NCI-H748 treated with DMSO at 0.1 percent for 48 hours (cell line): ENCODE measurements at regions not wholly inside any gene's neighbourhood (a gene's known extent, or its start where the extent isn't known, plus 50 kb on each side); places are given as distances from the start of the nearest gene placed in this dataset.
A peak's percentile ranks its signal among the peaks of the same experiment; 100 is the strongest.

Source experiments
- DNase-seq: peaks from one replicate; lab custom pipeline; 2025; lab: John Stamatoyannopoulos, UW

DNA sequence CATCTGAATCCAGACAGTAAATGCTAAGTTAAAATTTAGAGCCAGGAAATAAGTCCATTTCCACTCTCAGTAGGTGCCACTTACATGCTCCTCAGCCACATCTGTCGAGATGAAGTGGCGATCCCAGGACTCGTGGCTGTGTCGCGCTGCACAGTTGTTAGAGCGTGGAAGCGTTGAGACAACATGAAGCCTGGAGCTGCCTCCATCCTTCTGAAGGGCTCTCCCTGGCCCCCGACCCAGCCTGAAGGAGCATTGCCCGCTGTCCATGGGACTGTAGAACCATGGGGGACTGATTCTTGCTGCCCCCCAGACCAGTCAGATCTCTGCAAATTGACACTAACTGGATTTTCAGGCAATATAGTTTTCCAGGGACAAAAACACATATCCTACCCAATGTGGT lies 58.9 kb downstream of the IRX1 start:
- no peak for DNase-seq

DNA sequence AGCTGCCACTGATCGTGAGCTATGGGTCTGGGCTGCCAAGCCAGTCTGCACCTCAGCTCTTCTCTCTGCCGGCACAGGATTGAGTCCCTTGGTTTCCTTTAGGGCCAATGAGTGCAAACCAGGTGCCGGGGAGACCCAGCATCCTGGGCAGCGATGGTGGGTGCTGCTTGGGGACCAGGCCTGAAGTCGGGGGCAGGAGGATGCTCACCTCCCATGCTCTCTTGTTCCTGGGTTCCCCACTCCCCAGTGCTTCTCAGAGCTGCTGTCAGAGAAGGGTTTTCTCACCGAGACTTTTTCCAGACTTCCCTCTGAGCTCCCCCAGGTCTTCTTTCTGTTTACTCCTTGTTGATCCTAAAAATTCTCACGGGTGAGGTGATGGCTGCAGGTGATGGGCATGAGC lies 61.2 kb downstream of the IRX1 start:
- no peak for DNase-seq

DNA sequence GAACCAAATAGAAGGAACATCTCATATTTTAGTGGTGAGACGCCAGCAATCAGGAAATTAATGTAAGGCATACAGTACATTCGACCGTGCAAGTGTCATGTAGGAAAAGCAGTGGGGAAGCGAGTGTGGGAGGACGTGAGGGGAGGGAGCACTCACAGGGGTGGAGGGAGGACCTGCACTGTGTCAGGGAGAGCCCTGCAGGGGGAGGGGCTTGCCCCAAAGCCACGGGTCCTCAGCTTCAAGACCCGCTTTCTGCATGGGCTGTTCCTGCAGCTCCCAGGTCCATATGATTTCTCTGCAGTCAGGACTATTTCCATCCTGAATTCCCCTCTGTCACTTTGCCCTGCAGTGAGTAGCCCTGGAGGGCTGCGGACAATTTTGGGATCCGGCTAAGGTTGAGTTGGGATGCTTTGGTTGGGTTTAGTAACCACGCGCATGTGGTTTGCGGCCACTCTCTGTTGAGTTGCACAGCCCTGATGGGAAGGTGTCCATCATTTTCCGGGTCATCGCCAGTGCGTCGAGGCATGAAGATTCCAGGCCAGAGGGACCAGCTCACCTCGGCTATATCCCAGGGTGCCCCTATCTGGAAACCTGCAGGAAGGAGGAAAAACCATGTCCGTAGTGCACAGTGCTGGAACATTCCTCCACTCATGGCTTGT lies 61.9 kb downstream of the IRX1 start:
- no peak for DNase-seq

DNA sequence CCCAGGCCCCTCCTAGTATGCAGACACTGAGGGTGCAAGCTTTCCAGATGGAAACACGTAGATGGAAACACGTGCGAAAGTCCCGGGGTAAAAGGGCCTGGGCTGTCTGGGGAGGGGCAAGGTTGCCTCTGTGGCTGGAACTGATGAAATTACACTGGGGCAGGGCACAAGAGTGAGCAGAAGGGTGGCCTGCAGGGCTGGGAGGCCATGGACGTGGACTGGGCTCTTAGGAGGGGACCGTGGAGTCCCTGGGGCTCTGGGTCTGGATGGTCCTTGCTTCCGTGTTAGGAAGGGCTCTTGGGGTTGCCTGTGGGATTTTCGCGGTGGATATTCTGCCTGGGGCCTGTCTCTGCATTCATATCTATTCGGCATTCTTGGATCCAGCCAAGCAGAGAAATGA lies 63.3 kb downstream of the IRX1 start:
- DNase-seq = no peak

DNA sequence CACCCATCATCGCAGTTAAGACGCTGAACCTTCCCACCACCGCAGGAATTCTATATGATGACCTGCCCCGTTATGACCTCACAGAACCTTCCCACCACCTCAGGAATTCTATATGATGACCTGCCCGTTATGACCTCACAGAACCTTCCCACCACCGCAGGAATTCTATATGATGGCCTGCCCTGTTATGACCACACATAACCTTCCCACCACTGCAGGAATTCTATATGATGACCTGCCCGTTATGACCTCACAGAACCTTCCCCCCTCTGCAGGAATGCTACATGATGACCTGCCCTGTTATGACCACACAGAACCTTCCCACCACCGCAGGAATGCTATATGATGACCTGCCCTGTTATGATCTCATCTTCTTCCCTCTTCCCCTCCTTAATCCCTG lies 64.3 kb downstream of the IRX1 start:
- DNase-seq = no peak

DNA sequence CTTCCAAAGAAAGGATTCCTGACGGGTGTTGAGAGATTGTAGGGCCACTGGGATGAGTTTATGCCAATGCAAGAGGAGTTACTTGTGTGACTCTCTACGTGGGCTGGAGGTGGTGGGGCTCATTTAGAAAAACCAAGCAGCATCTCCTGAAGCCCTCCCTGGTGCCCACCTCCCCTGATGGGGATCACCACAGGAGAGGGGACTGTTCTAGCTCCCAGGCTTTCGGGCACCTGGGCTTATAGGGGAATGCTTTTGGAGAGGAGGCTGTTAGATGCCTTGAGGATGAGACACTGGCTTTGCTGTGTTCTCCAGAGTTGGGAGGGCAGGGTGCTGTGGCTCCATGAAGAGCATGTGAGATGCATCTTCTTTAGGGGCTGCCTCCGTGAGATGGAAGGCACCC lies 65.0 kb downstream of the IRX1 start:
- DNase-seq = no peak

DNA sequence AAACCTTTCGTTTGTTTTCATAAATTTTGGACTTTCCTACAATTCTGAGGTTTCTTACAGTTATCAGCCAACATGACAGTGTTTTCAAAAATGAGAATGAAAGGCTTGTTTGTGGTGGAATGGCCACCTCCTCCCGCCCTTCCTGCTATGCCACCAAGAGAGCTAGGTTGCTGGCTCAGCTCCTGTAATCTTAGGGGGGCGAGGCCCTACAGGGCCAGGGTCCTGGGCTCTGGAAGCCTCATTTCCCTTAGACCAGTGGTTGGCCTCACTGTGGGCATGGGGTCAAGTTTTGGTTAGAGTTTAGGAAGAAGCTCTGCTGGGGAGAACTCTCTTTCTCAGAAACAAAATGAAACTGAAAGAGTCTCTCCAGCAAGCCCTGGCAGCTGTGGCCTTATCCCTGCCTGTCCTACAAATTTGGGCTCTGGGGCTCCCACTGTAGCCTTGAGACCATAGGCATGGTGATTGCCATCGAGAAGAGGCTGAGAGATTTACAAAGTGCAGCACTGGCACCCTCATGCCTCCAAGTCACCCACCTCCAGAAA lies 66.2 kb downstream of the IRX1 start:
- DNase-seq = no peak

DNA sequence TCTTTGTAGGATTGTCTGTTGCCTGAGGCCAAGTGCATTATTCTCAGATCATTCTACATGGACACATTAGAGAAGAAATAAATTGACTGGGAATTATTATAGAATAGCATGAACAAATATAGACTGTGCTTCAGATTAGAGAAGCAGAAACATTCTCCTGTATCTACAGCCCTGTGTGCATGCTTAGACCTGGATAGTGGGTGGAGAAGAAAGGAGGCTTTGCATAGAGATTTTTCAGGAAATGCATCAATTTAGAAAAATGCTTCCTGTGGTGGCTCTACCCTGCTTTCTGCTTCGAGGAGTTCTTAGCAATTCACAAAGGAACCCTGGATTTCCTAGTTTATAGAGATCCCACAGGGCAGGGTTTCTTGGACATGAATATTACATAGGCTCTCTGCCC lies 66.7 kb downstream of the IRX1 start:
- no peak for DNase-seq

DNA sequence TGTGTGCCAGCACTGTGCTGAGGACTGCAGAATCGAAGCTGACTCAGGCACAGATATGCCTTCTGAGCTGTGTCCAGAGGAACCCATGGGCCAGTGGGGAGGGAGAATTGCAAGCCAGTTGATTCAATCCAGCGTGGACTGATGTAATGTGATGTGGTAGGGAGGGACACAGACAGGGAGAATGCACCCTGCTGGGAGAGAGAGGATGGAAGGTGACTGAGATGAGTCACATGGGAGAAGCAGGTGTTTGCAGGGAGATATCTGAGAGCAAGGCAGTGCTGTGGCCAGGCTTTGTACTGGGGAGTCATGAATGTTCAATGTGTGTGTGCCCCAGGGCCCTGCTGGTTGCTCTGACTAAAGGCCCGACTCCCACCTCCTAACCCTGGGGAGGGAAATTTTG lies 75.7 kb downstream of the IRX1 start:
- no peak for DNase-seq

DNA sequence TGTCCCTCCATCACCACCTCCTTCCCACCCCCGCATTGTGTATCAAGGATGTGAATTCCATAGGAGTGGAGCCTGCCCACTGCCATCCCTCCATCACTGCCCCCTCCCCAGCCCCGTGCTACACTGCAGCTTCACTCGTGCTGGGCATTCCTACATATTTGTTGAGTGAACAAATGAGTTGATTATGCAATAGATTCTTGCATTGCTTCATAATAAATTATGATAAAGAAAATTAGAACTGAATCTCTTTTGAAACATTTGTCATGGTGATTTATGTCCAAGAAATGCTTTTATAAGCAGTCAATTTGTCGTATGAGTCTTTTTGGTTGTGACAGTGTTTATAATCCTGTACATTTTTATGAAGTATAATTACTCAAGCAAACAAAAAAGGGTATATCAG lies 83.2 kb downstream of the IRX1 start:
- no peak for DNase-seq

DNA sequence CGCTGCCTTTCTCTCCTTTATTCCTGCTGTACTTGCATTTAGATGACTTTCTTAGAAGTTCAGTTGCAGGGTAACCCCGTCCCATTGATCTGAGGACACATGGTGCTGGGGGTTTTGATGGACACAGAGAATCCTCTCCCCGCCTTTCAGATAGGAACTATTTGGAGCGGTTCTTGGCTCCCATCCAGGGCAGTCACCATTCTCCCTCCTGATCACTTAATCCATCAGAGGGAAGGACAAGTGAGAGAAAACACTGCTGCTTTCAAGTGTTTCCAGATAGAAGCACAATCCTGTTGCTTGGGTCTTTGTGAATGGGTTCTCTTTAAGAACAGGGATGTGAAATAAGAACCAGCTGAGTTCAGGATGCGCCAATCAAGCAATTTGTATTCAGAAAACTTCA lies 85.2 kb downstream of the IRX1 start:
- no peak for DNase-seq

DNA sequence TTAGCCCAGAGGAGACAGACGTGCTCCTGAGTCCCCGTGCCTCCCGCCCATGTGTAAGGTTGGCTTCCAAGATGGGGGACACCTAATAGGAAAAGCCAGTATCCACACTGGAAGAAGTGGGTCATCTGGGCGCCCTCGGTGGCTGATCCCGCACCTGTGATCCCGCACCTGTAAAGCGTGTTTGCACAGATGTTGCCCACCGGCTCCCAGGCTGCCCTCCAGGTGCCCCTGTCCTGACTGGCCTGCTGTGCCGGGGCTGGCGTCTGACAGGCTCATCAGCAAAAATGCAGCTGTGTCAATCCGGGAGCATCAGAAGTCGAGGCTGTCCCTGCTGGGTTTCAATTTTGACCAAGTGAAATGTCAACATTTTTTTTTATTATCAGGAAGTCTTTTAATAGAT lies 88.5 kb downstream of the IRX1 start:
- DNase-seq = no peak

DNA sequence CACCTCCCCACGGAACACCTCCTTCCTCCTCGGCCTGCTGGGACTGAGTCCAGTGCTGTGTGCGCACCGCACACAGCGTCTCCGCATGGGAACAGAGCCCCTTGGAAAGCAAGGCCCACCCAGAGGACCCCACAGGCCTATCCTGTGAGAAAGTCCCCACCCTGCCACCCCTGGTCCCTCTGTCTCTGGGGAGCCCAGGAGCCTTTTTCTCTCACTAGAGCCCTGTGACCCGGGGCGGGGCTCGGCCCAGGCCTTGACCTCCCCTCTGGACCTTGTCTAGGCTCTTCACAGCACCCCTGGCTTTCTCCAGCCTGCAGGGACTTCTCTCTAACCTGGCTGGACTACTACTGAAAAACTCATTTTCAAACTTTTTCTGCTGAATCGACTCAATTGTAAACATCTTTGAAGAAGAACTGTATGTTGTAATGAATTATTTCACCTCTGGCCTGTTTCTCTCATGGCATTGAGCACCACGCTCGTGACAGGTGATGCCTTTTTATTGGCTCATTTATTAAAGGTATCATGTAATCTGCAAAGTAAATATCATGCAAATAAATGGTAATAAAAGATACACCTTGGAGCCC lies 89.2 kb downstream of the IRX1 start:
- no peak for DNase-seq

DNA sequence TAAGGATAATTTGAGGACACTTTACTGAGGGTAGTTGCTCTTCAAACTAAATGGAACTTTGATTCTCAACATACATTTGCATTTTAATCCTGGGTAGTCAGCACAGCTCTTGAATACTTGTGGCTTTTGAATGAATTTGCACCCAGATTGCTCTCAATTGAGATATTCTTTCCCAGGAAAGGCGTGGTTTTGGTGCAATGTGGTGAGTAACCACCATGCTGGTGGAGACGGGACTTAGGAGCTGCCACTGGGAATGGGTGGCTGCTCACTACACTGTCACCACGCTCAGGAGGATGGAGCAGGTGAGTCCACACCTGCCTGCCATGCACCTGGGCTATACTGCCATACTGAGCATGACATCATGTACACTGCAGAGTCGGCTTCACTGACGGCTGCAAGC lies 99.2 kb downstream of the IRX1 start:
- no peak for DNase-seq

DNA sequence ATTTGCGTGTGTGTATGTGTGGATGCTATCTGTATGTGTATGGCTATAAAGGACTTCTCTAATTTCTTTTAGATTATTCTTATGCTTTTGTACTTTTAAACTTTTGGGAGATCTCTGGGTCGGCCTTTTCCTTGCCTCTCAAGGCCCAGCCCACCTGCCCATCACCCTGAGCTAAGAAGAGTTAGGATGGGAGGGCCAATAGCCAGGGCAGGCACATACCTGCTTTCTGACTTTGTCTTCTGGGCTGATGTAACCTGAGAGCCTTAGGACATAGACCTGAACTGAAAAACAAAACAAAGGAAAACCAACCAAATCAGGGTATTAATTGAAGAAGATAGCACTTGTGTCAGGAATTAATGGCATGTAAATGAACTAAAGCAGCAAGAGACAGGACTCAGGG lies 100.2 kb downstream of the IRX1 start:
- no peak for DNase-seq

DNA sequence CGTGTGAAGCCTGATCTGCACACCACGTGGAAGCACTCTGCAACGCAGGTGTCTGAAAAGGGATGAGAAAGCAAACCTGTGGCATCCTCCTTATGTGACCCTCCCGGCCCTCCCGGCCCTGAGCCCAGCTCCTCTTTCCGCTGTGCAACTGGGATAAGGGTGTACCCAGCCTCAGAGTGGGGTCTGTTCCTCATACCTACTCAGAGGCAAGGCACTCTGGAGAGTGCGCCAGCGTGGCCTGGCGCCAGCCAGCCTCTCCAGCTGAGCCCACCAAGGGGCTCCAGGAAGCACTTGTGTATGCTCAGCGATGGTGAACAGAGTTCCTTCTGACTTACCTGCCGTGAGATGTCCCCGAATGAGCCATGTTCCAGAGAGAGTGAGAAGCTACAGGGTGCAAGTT lies 102.8 kb downstream of the IRX1 start:
- no peak for DNase-seq

DNA sequence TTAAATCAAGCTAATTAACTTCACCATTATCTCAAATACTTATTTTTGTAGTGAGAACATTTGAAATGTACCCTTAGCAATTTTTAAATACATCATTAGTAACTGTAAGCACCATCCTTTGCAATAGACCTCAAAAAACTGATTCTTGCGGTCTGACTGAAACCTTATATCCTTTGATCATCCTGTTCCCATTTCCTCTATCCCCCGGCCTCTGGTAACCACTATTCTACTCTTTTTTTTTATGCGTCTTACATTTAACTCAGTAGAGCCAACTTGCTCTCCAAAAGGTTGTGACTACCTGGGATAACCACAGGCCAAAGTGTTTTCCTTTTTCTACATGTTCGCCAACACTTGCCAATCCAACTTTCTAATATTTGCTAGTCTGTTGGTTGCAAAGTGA lies 106.1 kb downstream of the IRX1 start:
- no peak for DNase-seq

DNA sequence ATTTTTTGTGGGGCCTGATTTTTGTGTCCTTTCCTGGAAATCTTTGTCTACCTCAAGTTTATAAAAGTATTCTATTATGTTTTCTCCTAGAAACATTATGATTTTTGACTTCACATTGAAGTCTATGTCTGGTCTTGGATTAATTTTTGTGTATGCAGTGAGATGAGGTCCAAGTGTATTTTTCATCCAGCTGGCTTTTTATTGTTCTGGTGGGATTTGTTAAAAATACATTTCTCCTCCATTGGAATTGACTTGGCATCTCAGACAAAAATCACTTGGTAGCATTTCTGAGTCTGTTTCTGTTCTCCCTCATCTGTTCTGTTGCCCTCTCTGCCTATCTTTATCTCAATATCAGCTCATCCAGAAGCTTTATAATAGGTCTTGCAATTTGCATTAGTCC lies 109.0 kb downstream of the IRX1 start:
- DNase-seq = no peak

DNA sequence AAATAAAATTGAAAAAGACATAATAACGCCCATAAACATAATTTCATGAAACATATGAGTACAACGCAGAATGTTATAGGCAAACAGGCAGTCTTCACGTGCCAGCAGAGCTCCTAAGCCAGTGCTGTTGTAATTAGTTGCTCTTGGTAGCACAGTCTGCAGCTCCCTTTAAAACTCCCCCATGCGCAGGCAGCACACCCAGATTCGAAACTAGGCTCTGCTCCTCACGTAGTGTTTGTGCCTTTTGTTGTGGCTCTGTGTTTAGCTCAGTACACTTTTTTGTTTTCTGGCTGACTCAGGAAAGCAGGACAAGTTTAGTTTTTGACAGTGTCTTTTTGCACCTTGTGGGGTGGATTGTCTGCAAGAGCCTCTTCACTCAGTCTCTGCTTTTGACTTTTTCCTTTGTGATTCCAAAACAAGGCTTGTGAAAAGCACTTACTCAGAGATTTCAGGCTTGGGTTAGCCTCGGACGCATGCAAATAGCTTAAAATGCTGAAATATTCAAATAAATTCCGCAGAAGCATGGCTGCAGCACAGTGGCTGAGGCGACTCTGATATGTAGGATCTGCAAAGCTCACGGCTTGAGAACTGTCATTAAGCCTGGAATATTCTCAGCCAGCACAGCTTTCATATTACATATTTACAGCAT lies 113.6 kb downstream of the IRX1 start:
- no peak for DNase-seq

DNA sequence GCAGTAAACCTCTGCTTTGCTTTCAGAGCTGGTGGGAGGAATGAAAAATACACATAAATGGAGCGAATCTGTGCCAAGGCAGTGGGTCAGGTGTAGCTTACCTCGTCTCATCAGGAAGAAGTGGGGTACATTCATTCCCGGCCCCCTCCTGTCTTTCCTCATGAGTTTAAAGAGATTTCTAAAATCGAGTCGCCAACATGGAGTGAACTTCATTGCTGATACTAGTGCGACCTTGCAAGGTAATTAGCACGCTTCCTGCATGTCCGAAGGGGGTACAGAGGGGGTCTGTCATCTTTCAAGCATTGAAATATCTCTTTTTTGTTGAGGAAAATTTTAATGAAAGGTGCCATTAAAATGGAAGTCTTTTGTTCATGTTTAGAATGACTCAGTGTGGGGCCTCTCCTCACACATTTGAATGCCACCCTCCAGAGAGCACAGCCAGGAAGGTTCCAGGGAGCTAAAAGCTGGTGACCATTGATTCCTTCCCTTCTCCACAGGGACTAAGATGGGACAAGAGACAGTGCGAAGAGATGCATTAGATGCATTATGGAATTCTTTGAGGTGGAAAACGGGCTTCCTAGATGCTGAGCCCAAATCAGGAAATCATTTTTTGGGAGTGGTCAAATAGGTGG lies 114.2 kb downstream of the IRX1 start:
- no peak for DNase-seq

DNA sequence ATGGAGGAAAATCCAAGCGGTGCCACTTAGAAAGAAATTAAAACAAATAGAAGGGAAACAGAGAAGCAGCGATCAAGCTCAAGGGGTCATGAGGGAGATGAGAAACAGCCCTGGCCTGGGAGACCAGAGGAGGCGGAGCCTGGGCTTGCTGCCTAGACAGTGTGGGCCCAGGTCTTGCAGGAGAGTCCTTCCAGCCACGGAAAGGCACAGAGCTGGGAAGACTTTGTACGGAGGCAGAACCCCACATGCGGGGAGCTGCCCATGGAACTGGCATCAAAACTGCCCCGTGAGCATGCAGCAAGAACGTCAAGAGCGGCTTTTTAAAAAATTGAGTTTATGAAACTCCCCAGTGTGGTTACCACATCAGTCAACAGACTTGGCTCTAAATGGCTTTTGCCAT lies 119.4 kb downstream of the IRX1 start:
- DNase-seq = no peak

DNA sequence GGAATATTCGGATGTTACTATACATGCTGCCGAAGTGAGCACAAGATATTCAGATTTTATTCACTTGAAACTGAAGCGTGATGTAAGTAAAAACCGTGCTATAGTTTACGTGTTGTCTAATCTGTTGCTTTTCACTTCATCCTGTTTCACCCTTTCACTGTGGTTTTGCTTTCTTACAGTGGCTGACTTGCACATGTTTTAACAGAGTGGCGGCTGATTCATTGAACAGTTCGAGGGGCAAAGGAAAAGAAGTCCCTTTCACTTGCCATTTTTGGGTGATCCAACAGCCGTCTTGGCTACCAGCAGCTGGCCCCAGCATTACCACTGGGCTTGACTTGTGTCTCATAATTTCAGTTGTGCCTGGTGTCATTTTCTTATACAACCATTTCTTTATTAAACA lies 134.0 kb downstream of the IRX1 start:
- no peak for DNase-seq

DNA sequence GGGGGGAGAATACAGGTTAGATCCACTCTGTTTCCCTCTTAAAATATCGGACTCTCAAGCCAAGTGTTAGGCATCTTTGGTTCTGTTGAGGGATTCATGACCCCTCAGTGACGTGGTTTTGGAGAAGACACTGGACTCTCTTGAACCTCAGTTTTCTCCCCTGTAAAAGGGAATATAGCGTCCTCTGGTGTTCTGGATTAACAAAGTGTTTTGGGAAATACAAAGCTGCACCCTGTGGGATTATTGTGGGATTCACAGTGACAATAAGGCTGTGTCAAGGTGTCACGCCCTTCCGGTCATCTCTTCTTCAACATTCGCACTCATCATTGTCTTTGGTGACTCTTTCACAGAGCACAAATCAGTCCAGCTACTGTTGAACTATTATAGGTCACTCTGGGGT lies 139.0 kb downstream of the IRX1 start:
- peak; percentile 50 for DNase-seq
